OCI-LY3 (cell line): ENCODE measurements at regions not wholly inside any gene's neighbourhood (a gene's known extent, or its start where the extent isn't known, plus 50 kb on each side); places are given as distances from the start of the nearest gene placed in this dataset.

Source experiments
- H2AFZ ChIP-seq: fragments of 200-600, 300-600 bp; shearing (Covaris generic); 2 replicates; pipeline ENCODE4 v1.6.0; 2014; ENCODE audit warnings: antibody characterized with exemption, low read depth, low read length
- H3K27ac ChIP-seq: fragments of 200-600, 300-600 bp; sonication (generic); 2 replicates; pipeline ENCODE4 v1.5.1; 2014; ENCODE audit warnings: mild to moderate bottlenecking, low read length, moderate library complexity, mixed read lengths
- H3K27me3 ChIP-seq: fragments of 200-600, 300-600 bp; sonication (generic); 2 replicates; pipeline ENCODE4 v1.6.1; 2014; ENCODE audit warnings: low read depth, low read length, mixed read lengths
- H3K36me3 ChIP-seq: fragments of 200-600, 300-600 bp; sonication (generic); replicated peaks from 2 replicates; pipeline ENCODE3; 2014; ENCODE audit warnings: low read depth, low read length, mixed read lengths
- H3K4me1 ChIP-seq: fragments of 300-600, 200-600 bp; sonication (generic); 2 replicates; pipeline ENCODE4 v1.6.1; 2014; ENCODE audit warnings: low read length, mixed read lengths
- H3K4me2 ChIP-seq: fragments of 200-600, 300-600 bp; sonication (generic); 2 replicates; pipeline ENCODE4 v1.6.1; 2014; ENCODE audit warnings: low read length, mixed read lengths
- H3K4me3 ChIP-seq: fragments of 300-600, 200-600 bp; sonication (generic); 2 replicates; pipeline ENCODE4 v1.5.1; 2014; ENCODE audit warnings: antibody characterized with exemption, mild to moderate bottlenecking, low read length, moderate library complexity
- H3K79me2 ChIP-seq: fragments of 300-600, 200-600 bp; shearing (Covaris generic); 2 replicates; pipeline ENCODE4 v1.6.1; 2014; ENCODE audit warnings: mild to moderate bottlenecking, low read length, mixed read lengths
- H3K9ac ChIP-seq: fragments of 300-600, 200-600 bp; shearing (Covaris generic); 2 replicates; pipeline ENCODE4 v1.6.0; 2014; ENCODE audit warnings: mild to moderate bottlenecking, low read length, moderate library complexity
- H3K9me3 ChIP-seq: fragments of 200-600, 300-600 bp; shearing (Covaris generic); 2 replicates; pipeline ENCODE4 v1.6.1; 2014; ENCODE audit warnings: low read length, mixed read lengths; ENCODE audit not compliant: insufficient read depth
- H4K20me1 ChIP-seq: fragments of 200-600, 300-600 bp; sonication (generic); 2 replicates; pipeline ENCODE4 v1.6.1; 2016; ENCODE audit warnings: low read length, mixed read lengths; ENCODE audit not compliant: insufficient read depth
- CTCF ChIP-seq: fragments of 200-600, 300-600 bp; sonication (generic); IDR thresholded peaks from 2 replicates; pipeline ENCODE4 v1.5.1; 2014; ENCODE audit warnings: antibody characterized with exemption, low read length, low read depth
- EZH2phosphoT487 ChIP-seq: fragments of 200-600 bp; shearing (Covaris generic); IDR thresholded peaks from 2 replicates; pipeline ENCODE4 v1.6.1; 2018; ENCODE audit warnings: antibody characterized with exemption, mixed run types, low read depth

GRCh38 chr11:123258877-123259276, 63.8 kb upstream of the CLMP start:
- H3K4me1 ChIP-seq, result peaks cover 29% of the 10 kb centered on the region
- peaks cover 5% of the 10 kb centered on the region for H3K36me3 ChIP-seq
- H3K9me3 ChIP-seq, result peaks cover 10% of the 10 kb centered on the region
- H4K20me1 ChIP-seq, result no peaks in the 10 kb centered on the region
- H3K4me3 ChIP-seq, result no peak overlapping the region
- H3K4me2 ChIP-seq, result no peak overlapping the region
- no peak for TF ChIP-seq EZH2phosphoT487
- no peak for TF ChIP-seq CTCF
- H3K9ac ChIP-seq, result no peak overlapping the region
- no peaks in the 10 kb centered on the region for H3K79me2 ChIP-seq
- peak overlapping the region; percentile 9; the same call in 1 of the 2 replicates for H3K27ac ChIP-seq
- peaks cover 5% of the 10 kb centered on the region for H3K27me3 ChIP-seq
- H2AFZ ChIP-seq, result no peak overlapping the region

DNA sequence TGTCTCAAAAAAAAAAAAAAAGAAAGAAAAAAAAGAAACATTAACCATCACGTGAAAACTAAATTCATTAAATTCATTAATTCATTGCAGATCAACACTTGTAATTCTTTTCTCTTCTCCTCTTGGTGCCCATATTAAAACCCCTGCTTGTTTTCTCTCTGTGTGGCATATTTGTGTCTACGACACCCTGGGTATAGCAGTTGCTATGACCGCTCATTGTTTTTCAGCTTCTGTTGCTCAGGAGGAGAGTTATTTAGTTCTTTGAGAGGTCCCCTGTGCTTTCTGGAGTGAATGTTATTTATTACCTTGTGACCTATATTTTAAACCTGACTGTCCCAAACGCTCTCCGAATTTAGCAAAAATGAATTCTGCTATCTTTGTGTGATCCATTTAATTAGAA, 62.3 kb upstream of the CLMP start:
- Histone ChIP-seq H3K9ac (no peak overlapping the region), H3K9me3 (peaks cover 10% of the 10 kb centered on the region)
- TF ChIP-seq CTCF, result no peak
- TF ChIP-seq EZH2phosphoT487, result no peak

GRCh38 chr11:123255909-123256308, 60.9 kb upstream of the CLMP start:
- Histone ChIP-seq H4K20me1 (no peaks in the 10 kb centered on the region), H3K4me1 (peaks cover 10% of the 10 kb centered on the region), H3K9ac (no peak overlapping the region), H3K36me3 (peaks cover 5% of the 10 kb centered on the region), H3K4me3 (no peak overlapping the region), H3K27me3 (peaks cover 9% of the 10 kb centered on the region), H2AFZ (no peak overlapping the region), H3K79me2 (no peaks in the 10 kb centered on the region), H3K27ac (no peak overlapping the region), H3K4me2 (no peak overlapping the region), H3K9me3 (peaks cover 10% of the 10 kb centered on the region)
- TF ChIP-seq CTCF (no peak), EZH2phosphoT487 (no peak)

More for the DNA sequence above, 62.3 kb upstream of the CLMP start:
- no peak overlapping the region for H3K4me2 ChIP-seq
- no peak overlapping the region for H3K4me3 ChIP-seq
- H3K4me1 ChIP-seq, result peaks cover 18% of the 10 kb centered on the region
- no peak overlapping the region for H2AFZ ChIP-seq
- H3K36me3 ChIP-seq, result peaks cover 5% of the 10 kb centered on the region
- H3K27ac ChIP-seq, result no peak overlapping the region
- H3K79me2 ChIP-seq, result no peaks in the 10 kb centered on the region
- H4K20me1 ChIP-seq, result no peaks in the 10 kb centered on the region
- peaks cover 7% of the 10 kb centered on the region for H3K27me3 ChIP-seq

DNA sequence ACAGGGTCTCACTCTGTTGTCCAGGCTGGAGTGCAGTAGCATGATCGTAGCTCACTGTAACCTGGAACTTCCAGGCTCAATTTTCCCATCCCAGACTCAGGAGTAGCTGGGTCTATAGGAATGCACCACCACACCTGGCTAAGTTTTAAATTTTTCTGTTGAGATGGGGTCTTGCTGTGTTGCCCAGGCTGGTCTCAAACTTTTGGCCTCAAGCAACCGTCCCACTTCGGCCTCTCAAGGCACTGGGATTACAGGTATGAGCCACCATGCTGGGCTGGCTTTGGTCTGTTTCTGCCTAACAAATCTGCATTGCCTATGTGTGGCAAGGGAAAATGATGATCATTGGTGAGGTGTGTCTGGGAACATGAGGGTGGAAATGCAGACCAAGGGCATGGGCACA, 59.3 kb upstream of the CLMP start:
- H3K36me3 ChIP-seq, result peaks cover 5% of the 10 kb centered on the region
- no peaks in the 10 kb centered on the region for H3K79me2 ChIP-seq
- no peak overlapping the region for H3K9ac ChIP-seq
- no peak overlapping the region for H3K4me2 ChIP-seq
- no peak overlapping the region for H3K4me3 ChIP-seq
- H3K4me1 ChIP-seq, result peaks cover 12% of the 10 kb centered on the region
- no peak overlapping the region for H3K27ac ChIP-seq
- H3K27me3 ChIP-seq, result peaks cover 17% of the 10 kb centered on the region
- no peaks in the 10 kb centered on the region for H4K20me1 ChIP-seq
- no peak overlapping the region for H2AFZ ChIP-seq
- H3K9me3 ChIP-seq, result peaks cover 10% of the 10 kb centered on the region
- TF ChIP-seq CTCF (no peak), EZH2phosphoT487 (no peak)
